CD4-positive, alpha-beta memory T cell (primary cell): ENCODE measurements at regions not wholly inside any gene's neighbourhood (a gene's known extent, or its start where the extent isn't known, plus 50 kb on each side); places are given as distances from the start of the nearest gene placed in this dataset.

ENCODE experiments used
- CTCF ChIA-PET: fragments of 350-600 bp; sonication (Branson Sonifier 250); formaldehyde crosslinking; loops from one replicate; lab custom pipeline; 2021; ENCODE audit warnings: inconsistent platforms; ENCODE audit not compliant: partially characterized antibody; lab: Charles Lee
- POLR2A ChIA-PET: fragments of 350-600 bp; sonication (Branson Sonifier 250); formaldehyde crosslinking; loops from one replicate; lab custom pipeline; 2021; ENCODE audit not compliant: partially characterized antibody; lab: Charles Lee
- DNase-seq, 5 donors: peaks; one replicate each; pipeline versions ENCODE4 v3.0.0 to v3.0.0-alpha.2; 2020 to 2022; ENCODE audit warnings: mixed read lengths in 1 of 5
- H3K27ac ChIP-seq: one replicate; pipeline ENCODE4 v1.7.0; 2013; ENCODE audit warnings: low read depth, low read length
- H3K27me3 ChIP-seq: 2 replicates; pipeline ENCODE4 v1.7.0; 2013; ENCODE audit warnings: mild to moderate bottlenecking, low read length, moderate library complexity; ENCODE audit not compliant: insufficient read depth
- H3K36me3 ChIP-seq: 2 replicates; pipeline ENCODE4 v1.7.0; 2013; ENCODE audit warnings: mild to moderate bottlenecking, low read length, moderate library complexity; ENCODE audit not compliant: insufficient read depth
- H3K4me1 ChIP-seq: 2 replicates; pipeline ENCODE4 v1.7.0; 2013; ENCODE audit warnings: mild to moderate bottlenecking, low read length, moderate library complexity; ENCODE audit not compliant: insufficient read depth
- H3K4me3 ChIP-seq, 2 donors: one replicate each; pipeline ENCODE4 v1.7.0; 2013; ENCODE audit warnings: low read length in 2 of 2, mild to moderate bottlenecking in 1 of 2
- H3K9me3 ChIP-seq, 2 donors: one replicate each; pipeline ENCODE4 v1.7.0; 2013; ENCODE audit warnings: low read length in 2 of 2, control low read depth in 1 of 2; ENCODE audit not compliant: control insufficient read depth in 1 of 2
- H3K27ac Mint-ChIP-seq, 7 donors: one replicate each; pipeline ENCODE4 v1.8.0; 2020 to 2021; ENCODE audit warnings: mixed read lengths in 7 of 7, mild to moderate bottlenecking in 6 of 7, inconsistent platforms in 3 of 7, moderate library complexity in 3 of 7
- H3K27me3 Mint-ChIP-seq, 2 donors: one replicate each; pipeline ENCODE4 v1.8.0; 2020 to 2021; ENCODE audit warnings: mixed read lengths in 2 of 2
- H3K36me3 Mint-ChIP-seq, 2 donors: one replicate each; pipeline ENCODE4 v1.8.0; 2020 to 2021; ENCODE audit warnings: mixed read lengths in 2 of 2, inconsistent platforms in 1 of 2, mild to moderate bottlenecking in 1 of 2
- H3K4me1 Mint-ChIP-seq, 4 donors: one replicate each; pipeline ENCODE4 v1.8.0; 2020 to 2021; ENCODE audit warnings: mixed read lengths in 4 of 4, mild to moderate bottlenecking in 1 of 4
- H3K4me3 Mint-ChIP-seq, 8 donors: one replicate each; pipeline ENCODE4 v1.8.0; 2020 to 2021; ENCODE audit warnings: mixed read lengths in 8 of 8, mild to moderate bottlenecking in 7 of 8, moderate library complexity in 6 of 8, inconsistent platforms in 3 of 8
- H3K9me3 Mint-ChIP-seq, 8 donors: one replicate each; pipeline ENCODE4 v1.8.0; 2020 to 2021; ENCODE audit warnings: mixed read lengths in 8 of 8, mild to moderate bottlenecking in 5 of 8, inconsistent platforms in 3 of 8, moderate library complexity in 1 of 8
- intact Hi-C: fragments of 100-400 bp; cut with micrococcal nuclease; formaldehyde crosslinking; loops from one replicate; pipeline ENCODE4 v1.15.1; 2023

- Mint-ChIP-seq H3K9me3 (peaks cover 0 to 2% (median 0%) of the 10 kb centered on the region in 8 donors), H3K4me3 (no peak overlapping the region), H3K27ac (no peak overlapping the region), H3K36me3 (no peaks in the 10 kb centered on the region), H3K27me3 (peaks cover 8 to 21% of the 10 kb centered on the region in 2 donors), H3K4me1 (no peaks in the 10 kb centered on the region)
- no peaks in the 10 kb centered on the region for H3K36me3 ChIP-seq
- H3K27ac ChIP-seq = no peak overlapping the region
- ChIA-PET CTCF (no interaction called here), POLR2A (no interaction called here)
- no peaks in the 10 kb centered on the region for H3K4me1 ChIP-seq
- intact Hi-C loops = no loop called here
- H3K4me3 ChIP-seq = no peak overlapping the region
- H3K9me3 ChIP-seq = no peaks in the 10 kb centered on the region
- no peak for DNase-seq
- no peaks in the 10 kb centered on the region for H3K27me3 ChIP-seq
Measured at GRCh38 chr2:88853403-88853790, 161.9 kb downstream of the RPIA start.

- Mint-ChIP-seq H3K9me3 (no peaks in the 10 kb centered on the region), H3K4me1 (no peaks in the 10 kb centered on the region), H3K36me3 (no peaks in the 10 kb centered on the region), H3K27me3 (peaks cover 8 to 17% of the 10 kb centered on the region in 2 donors), H3K27ac (no peak overlapping the region), H3K4me3 (no peak overlapping the region)
- H3K4me3 ChIP-seq = no peak overlapping the region
- intact Hi-C loops = no loop called here
- no peaks in the 10 kb centered on the region for H3K9me3 ChIP-seq
- H3K4me1 ChIP-seq = no peaks in the 10 kb centered on the region
- ChIA-PET POLR2A (no interaction called here), CTCF (no interaction called here)
- DNase-seq = no peak
- H3K27me3 ChIP-seq = no peaks in the 10 kb centered on the region
- H3K36me3 ChIP-seq = no peaks in the 10 kb centered on the region
- no peak overlapping the region for H3K27ac ChIP-seq
Measured at GRCh38 chr2:88854528-88854927, 163.1 kb downstream of the RPIA start.

GRCh38 chr2:88855620-88856408 lies 164.3 kb downstream of the RPIA start:
- intact Hi-C loops = no loop called here
- Mint-ChIP-seq H3K4me1 (no peaks in the 10 kb centered on the region), H3K4me3 (no peak overlapping the region), H3K27me3 (peaks cover 3 to 20% of the 10 kb centered on the region in 2 donors), H3K27ac (no peak overlapping the region), H3K9me3 (no peaks in the 10 kb centered on the region), H3K36me3 (no peaks in the 10 kb centered on the region)
- H3K4me3 ChIP-seq = no peak overlapping the region
- no peaks in the 10 kb centered on the region for H3K36me3 ChIP-seq
- H3K27ac ChIP-seq = no peak overlapping the region
- no peaks in the 10 kb centered on the region for H3K4me1 ChIP-seq
- ChIA-PET POLR2A (no interaction called here), CTCF (interaction anchor here (0.8 to 1.0 kb wide), 2 partner anchors 24 to 26 kb away, joined by 3 read pairs; no protein-coding TSS in a partner anchor)
- H3K9me3 ChIP-seq = no peaks in the 10 kb centered on the region
- no peaks in the 10 kb centered on the region for H3K27me3 ChIP-seq
- DNase-seq = no peak

GRCh38 chr2:88856409-88857135 lies 165.1 kb downstream of the RPIA start:
- POLR2A ChIA-PET = no interaction called here
- Histone ChIP-seq H3K27ac (no peak overlapping the region), H3K4me1 (no peaks in the 10 kb centered on the region), H3K36me3 (no peaks in the 10 kb centered on the region), H3K4me3 (no peak overlapping the region), H3K9me3 (no peaks in the 10 kb centered on the region), H3K27me3 (no peaks in the 10 kb centered on the region)
- CTCF ChIA-PET = interaction anchor here (0.8 to 1.0 kb wide), 2 partner anchors 24 to 26 kb away, joined by 3 read pairs; no protein-coding TSS in a partner anchor
- peaks cover 8 to 24% of the 10 kb centered on the region in 2 donors for H3K27me3 Mint-ChIP-seq
- H3K4me1 Mint-ChIP-seq = no peaks in the 10 kb centered on the region
- peak overlapping the region in 1 of 7 donors; percentile 45 for H3K27ac Mint-ChIP-seq
- no peak for DNase-seq
- no peak overlapping the region for H3K4me3 Mint-ChIP-seq
- H3K9me3 Mint-ChIP-seq = no peaks in the 10 kb centered on the region
- no peaks in the 10 kb centered on the region for H3K36me3 Mint-ChIP-seq
- intact Hi-C loops = no loop called here

GRCh38 chr2:88857274-88857741 lies 165.8 kb downstream of the RPIA start:
- no peak for DNase-seq
- H3K4me1 Mint-ChIP-seq = no peaks in the 10 kb centered on the region
- peak overlapping the region in 1 of 7 donors; percentile 45 for H3K27ac Mint-ChIP-seq
- no peaks in the 10 kb centered on the region for H3K9me3 ChIP-seq
- no peaks in the 10 kb centered on the region for H3K9me3 Mint-ChIP-seq
- peaks cover 10 to 21% of the 10 kb centered on the region in 2 donors for H3K27me3 Mint-ChIP-seq
- no peaks in the 10 kb centered on the region for H3K4me1 ChIP-seq
- H3K36me3 Mint-ChIP-seq = no peaks in the 10 kb centered on the region
- H3K27me3 ChIP-seq = no peaks in the 10 kb centered on the region
- intact Hi-C loops = no loop called here
- no peaks in the 10 kb centered on the region for H3K36me3 ChIP-seq
- no peak overlapping the region for H3K27ac ChIP-seq
- H3K4me3 ChIP-seq = no peak overlapping the region
- H3K4me3 Mint-ChIP-seq = no peak overlapping the region
- ChIA-PET POLR2A (no interaction called here), CTCF (no interaction called here)

GRCh38 chr2:88857951-88858411 lies 166.5 kb downstream of the RPIA start:
- peaks cover 10 to 19% of the 10 kb centered on the region in 2 donors for H3K27me3 Mint-ChIP-seq
- H3K27ac Mint-ChIP-seq = no peak overlapping the region
- H3K9me3 Mint-ChIP-seq = no peaks in the 10 kb centered on the region
- no peaks in the 10 kb centered on the region for H3K36me3 ChIP-seq
- intact Hi-C loops = no loop called here
- ChIA-PET CTCF (no interaction called here), POLR2A (no interaction called here)
- no peaks in the 10 kb centered on the region for H3K9me3 ChIP-seq
- no peak overlapping the region for H3K4me3 ChIP-seq
- DNase-seq = no peak
- H3K27me3 ChIP-seq = no peaks in the 10 kb centered on the region
- H3K4me1 Mint-ChIP-seq = no peaks in the 10 kb centered on the region
- no peaks in the 10 kb centered on the region for H3K36me3 Mint-ChIP-seq
- H3K27ac ChIP-seq = no peak overlapping the region
- H3K4me3 Mint-ChIP-seq = no peak overlapping the region
- no peaks in the 10 kb centered on the region for H3K4me1 ChIP-seq

GRCh38 chr2:88859461-88859860 lies 168.0 kb downstream of the RPIA start:
- Histone ChIP-seq H3K4me3 (no peak overlapping the region), H3K27me3 (peaks cover 4% of the 10 kb centered on the region), H3K36me3 (no peaks in the 10 kb centered on the region), H3K9me3 (no peaks in the 10 kb centered on the region), H3K4me1 (no peaks in the 10 kb centered on the region), H3K27ac (no peak overlapping the region)
- CTCF ChIA-PET = interaction anchor here (0.6 to 1.6 kb wide), 2 partner anchors 10 to 20 kb away, joined by 3 to 7 read pairs; no protein-coding TSS in a partner anchor
- intact Hi-C loops = no loop called here
- Mint-ChIP-seq H3K4me3 (no peak overlapping the region), H3K4me1 (no peaks in the 10 kb centered on the region), H3K27ac (no peak overlapping the region), H3K27me3 (peaks cover 15 to 25% of the 10 kb centered on the region in 2 donors), H3K9me3 (no peaks in the 10 kb centered on the region), H3K36me3 (no peaks in the 10 kb centered on the region)
- POLR2A ChIA-PET = no interaction called here
- no peak for DNase-seq
